NB4 (cell line): ENCODE measurements at regions not wholly inside any gene's neighbourhood (a gene's known extent, or its start where the extent isn't known, plus 50 kb on each side); places are given as distances from the start of the nearest gene placed in this dataset.

Experiments
- DNase-seq: peaks from one replicate; pipeline ENCODE4 v3.0.0; 2010; ENCODE audit warnings: low read depth
- H3K4me3 ChIP-seq: one replicate; pipeline ENCODE4 v1.5.1; 2011; ENCODE audit warnings: mild to moderate bottlenecking, low read depth, low read length, moderate library complexity
- MYC ChIP-seq: IDR thresholded peaks from 2 replicates; pipeline ENCODE4 v1.6.1; 2011; ENCODE audit warnings: low read depth, low read length
- POLR2A ChIP-seq: IDR thresholded peaks from 2 replicates; pipeline ENCODE4 v1.6.1; 2011; ENCODE audit warnings: mild to moderate bottlenecking; ENCODE audit not compliant: insufficient read length; ENCODE audit errors: extremely low read depth
- TF ChIP-seq, protein P1 (sequence below): IDR thresholded peaks from 2 replicates; pipeline ENCODE4 v1.6.1; 2011; ENCODE audit warnings: low read depth, low read length
- TF ChIP-seq, protein P2 (sequence below): IDR thresholded peaks from one replicate; pipeline ENCODE4 v1.5.1; 2012; ENCODE audit warnings: low read depth, low read length

DNA sequence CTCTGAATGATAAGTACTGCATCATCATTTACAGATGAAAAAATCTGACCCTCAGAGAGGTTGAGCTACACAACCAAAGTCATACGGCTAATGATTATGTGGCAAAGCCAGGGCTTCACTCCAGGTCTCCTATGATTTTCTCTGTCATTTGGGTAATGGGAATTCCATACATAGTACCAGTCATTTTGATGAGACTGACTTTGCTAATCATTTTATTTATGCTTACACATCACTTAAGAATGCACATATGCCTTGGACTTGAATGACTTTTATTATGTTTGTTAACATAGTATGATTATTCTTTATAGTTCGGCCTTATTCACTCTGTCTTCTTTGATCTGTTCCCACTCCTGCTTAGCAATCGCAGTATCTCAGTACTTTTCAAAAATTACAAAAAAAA is 255.1 kb upstream of the GPRIN3 start:
- DNase-seq: no peak
- TF ChIP-seq, protein P1, sequence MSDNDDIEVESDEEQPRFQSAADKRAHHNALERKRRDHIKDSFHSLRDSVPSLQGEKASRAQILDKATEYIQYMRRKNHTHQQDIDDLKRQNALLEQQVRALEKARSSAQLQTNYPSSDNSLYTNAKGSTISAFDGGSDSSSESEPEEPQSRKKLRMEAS: no peak
- no peak for TF ChIP-seq MYC
- TF ChIP-seq, protein P2, sequence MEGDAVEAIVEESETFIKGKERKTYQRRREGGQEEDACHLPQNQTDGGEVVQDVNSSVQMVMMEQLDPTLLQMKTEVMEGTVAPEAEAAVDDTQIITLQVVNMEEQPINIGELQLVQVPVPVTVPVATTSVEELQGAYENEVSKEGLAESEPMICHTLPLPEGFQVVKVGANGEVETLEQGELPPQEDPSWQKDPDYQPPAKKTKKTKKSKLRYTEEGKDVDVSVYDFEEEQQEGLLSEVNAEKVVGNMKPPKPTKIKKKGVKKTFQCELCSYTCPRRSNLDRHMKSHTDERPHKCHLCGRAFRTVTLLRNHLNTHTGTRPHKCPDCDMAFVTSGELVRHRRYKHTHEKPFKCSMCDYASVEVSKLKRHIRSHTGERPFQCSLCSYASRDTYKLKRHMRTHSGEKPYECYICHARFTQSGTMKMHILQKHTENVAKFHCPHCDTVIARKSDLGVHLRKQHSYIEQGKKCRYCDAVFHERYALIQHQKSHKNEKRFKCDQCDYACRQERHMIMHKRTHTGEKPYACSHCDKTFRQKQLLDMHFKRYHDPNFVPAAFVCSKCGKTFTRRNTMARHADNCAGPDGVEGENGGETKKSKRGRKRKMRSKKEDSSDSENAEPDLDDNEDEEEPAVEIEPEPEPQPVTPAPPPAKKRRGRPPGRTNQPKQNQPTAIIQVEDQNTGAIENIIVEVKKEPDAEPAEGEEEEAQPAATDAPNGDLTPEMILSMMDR: no peak
- no peak for TF ChIP-seq POLR2A
- no peak overlapping the region for H3K4me3 ChIP-seq

DNA sequence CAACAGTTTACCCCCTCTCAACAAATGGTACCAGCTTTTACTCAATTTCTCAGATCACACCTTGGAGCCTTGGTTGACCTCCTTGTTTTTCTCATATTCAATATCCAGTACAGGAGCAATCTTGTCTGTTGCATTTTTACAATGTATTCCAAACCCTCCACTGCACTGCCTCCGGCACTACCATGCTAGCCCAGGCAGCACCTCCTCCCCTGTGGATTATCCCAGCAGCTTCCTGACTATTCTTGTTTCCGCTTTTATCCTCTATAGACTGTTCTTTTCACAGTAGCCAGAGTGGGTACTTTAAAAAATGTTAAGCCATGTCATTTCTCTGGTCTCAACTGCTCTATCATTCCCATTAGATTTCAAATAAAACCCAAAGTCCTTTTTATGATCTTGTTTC is 253.4 kb upstream of the GPRIN3 start:
- DNase-seq: no peak
- TF ChIP-seq, protein P2: no peak
- TF ChIP-seq MYC: no peak
- TF ChIP-seq POLR2A: no peak
- TF ChIP-seq, protein P1: no peak
- no peak overlapping the region for H3K4me3 ChIP-seq

DNA sequence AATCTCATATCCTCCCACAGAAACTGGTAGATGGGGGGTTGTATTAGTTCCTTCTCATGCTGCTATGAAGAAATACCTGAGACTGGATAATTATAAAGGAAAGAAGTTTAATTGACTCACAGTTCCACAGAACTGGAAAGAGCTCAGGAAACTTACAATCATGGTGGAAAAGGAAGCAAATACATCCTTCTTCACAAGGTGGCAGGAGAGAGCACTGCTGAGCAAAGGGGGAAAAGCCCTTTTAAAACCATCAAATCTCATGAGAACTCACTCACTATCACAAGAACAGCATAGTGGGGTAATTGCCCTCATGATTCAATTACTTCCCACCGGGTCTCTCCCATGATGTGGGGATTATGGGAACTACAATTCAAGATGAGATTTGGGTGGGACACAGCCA is 250.5 kb upstream of the GPRIN3 start:
- DNase-seq: peak; percentile 12
- TF ChIP-seq POLR2A: no peak
- TF ChIP-seq, protein P2: peak; percentile 24
- no peak overlapping the region for H3K4me3 ChIP-seq

DNA sequence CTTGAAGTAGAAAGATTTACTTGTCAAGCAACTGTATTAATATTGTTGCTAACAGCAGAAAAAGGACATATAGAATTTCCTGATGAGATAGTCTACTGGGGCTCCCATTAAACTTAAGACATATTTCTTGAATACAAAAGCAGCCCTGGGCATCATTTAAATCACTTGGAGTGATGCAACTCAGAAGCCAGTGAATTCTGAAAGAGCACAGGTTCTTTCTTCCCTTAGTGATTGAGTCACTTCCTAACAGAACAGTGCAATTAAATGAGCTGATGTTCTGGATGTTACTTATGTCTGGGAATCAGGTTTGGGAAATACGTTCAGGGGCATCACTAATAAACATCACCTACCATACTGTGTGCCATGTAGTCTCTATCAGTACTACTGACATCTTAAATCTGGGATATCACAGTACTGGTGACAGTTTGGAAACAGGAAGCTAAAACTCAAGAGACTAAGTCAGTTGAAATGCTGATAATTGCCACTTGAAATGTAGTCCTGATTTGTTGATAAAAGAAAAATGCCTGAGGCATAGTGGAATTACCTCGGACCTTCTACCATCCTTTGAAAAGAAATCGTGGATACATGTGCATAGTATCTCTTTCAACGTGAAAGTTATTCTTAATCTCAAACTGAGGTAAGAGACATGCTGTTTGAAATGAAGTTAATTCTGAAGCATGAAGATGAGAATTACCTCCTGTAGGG is 249.2 kb upstream of the GPRIN3 start:
- TF ChIP-seq MYC (no peak), POLR2A (no peak)
- TF ChIP-seq, protein P2: no peak
- TF ChIP-seq, protein P1: no peak
- no peak for DNase-seq
- H3K4me3 ChIP-seq: no peak overlapping the region

DNA sequence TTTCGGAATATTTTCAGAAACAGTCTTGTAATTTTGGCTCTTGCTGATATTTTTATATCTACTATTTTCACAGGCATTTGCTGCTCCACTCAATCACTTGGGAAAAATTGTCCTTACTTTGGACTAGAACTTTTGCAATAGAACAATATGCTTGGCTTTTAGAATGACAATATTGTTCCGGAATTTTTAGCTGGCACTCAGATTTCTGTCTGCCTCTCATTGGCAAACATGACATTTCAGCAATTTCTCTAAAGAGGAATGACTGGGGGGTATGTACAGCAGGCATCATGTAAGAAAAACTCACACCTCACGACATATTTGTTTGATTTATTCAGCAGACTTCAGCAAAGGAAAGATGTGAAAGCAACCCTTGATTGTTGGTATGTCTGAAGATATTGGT is 243.6 kb upstream of the GPRIN3 start:
- TF ChIP-seq, protein P2: no peak
- no peak for TF ChIP-seq MYC
- TF ChIP-seq, protein P1: no peak
- TF ChIP-seq POLR2A: no peak
- DNase-seq: no peak
- H3K4me3 ChIP-seq: no peak overlapping the region

DNA sequence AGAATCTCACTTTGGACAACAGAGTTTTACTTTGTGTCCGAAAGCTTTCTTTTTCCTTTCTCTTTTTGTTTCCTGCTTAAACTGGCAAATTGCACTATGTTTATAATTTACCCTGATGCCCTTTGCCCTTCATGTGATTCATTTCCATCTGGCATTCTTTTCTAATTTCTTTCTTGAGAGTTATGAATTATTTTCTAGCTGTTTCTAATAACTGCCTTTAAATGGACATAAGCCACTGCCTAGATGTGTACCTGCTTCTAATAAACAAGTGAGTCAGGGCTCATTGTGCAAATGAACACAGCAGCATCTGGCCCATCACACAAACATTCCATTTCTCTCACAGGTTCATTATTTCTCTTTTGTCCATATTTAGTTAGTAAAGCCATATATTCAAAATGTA is 242.3 kb upstream of the GPRIN3 start:
- DNase-seq: no peak
- TF ChIP-seq, protein P1: no peak
- TF ChIP-seq POLR2A (no peak), MYC (no peak)
- TF ChIP-seq, protein P2: no peak
- no peak overlapping the region for H3K4me3 ChIP-seq
